ENCODE measurements at regions not wholly inside any gene's neighbourhood (a gene's known extent, or its start where the extent isn't known, plus 50 kb on each side); places are given as distances from the start of the nearest gene placed in this dataset.
"Not testable (repeated sequence)": the region's sequence is repeated elsewhere in the genome, so short reads cannot be mapped to it uniquely, and the experiment has no call there.

DNA sequence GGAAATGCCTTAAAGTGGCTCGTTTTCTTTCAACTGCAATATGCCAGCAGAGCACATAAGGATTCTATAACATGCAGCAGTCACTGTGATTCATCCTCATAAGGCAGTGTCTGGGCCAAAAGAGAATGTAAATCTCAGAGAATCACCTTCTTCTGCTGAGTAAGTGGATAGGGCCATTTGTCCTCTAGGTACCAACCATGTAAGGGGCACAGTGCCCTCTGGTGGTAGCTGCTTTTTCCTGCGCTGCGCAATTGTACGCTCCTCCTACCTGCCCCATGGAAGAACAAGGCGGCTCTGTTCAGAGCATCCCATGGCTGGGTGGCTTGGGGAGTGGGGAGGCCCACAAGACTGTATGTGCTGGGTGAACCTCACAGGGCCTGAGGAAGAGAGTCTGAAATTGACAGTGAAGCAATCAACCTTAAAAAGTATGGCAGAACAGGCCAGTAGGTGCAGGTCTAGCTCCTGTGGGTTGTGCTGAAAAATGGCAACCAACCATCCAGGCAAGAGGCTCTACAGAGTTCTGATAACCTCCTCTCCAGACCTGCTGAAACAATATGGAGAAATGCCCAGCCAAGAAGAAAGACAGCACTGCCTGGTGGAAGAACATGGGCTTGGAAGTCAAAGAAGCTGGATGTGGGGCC lies 78.6 kb upstream of the C10orf90 start:
- Mint-ChIP-seq H3K27me3 (no peaks in the 10 kb centered on the region), H3K4me1 (no peaks in the 10 kb centered on the region), H3K27ac (no peak overlapping the region), H3K36me3 (no peaks in the 10 kb centered on the region), H3K4me3 (no peak overlapping the region), H3K9me3 (peaks cover 0 to 5% (median 2%) of the 10 kb centered on the region in 9 donors)
- ATAC-seq: no peak
- POLR2A ChIA-PET: no interaction called here
- DNase-seq: peak in 2 of 10 donors; percentile 11 to 16

DNA sequence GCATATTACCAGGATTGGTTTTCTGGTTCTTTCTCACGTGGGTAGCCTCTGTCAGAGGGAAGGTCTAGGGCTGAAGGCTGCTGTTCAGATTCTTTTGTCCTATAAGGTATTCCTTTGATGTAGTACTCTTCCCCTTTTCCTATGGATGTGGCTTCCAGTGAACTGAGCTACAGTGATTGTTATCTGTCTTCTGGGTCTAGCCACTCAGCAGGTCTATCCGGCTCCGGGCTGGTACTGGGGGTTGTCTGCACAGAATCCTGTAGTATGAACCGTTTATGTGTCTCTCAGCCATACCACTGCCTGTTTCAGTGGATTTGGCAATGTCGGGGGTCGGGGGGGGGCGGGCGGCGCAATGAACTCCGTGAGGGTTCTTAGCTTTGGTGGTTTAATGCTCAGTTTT lies 84.5 kb upstream of the C10orf90 start:
- POLR2A ChIA-PET: no interaction called here
- ATAC-seq (no peak), DNase-seq (no peak)
- H3K27me3 Mint-ChIP-seq: peaks cover 0 to 25% (median 3%) of the 10 kb centered on the region in 5 donors
- H3K27ac Mint-ChIP-seq: no peak overlapping the region
- H3K9me3 Mint-ChIP-seq: peaks cover 0 to 9% (median 4%) of the 10 kb centered on the region in 9 donors
- no peak overlapping the region for H3K4me3 Mint-ChIP-seq
- H3K36me3 Mint-ChIP-seq: no peaks in the 10 kb centered on the region
- no peaks in the 10 kb centered on the region for H3K4me1 Mint-ChIP-seq

DNA sequence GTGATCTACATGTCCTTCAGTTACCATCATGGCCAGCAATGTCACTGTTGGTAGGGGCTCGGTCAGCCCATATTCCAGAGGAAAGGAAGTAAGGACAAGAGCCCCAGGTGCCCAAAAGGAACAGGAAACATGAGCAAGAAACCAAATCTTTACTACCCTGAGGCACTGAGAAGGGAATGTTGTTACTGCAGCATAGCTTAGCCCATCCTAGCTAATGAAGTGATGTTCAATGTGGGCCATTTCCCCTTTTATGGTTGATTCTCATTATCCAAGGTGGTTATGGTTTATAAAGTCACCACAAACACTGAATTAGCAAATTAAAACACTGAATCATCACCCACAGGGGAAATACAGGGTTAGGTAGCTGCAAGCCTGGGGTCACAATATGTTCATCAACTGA lies 88.4 kb upstream of the C10orf90 start:
- Mint-ChIP-seq H3K36me3 (no peaks in the 10 kb centered on the region), H3K9me3 (peaks cover 0 to 16% (median 8%) of the 10 kb centered on the region in 9 donors), H3K27ac (no peak overlapping the region), H3K27me3 (peaks cover 0 to 25% (median 3%) of the 10 kb centered on the region in 5 donors), H3K4me1 (no peaks in the 10 kb centered on the region), H3K4me3 (no peak overlapping the region)
- POLR2A ChIA-PET: no interaction called here
- no peak for ATAC-seq
- no peak for DNase-seq

DNA sequence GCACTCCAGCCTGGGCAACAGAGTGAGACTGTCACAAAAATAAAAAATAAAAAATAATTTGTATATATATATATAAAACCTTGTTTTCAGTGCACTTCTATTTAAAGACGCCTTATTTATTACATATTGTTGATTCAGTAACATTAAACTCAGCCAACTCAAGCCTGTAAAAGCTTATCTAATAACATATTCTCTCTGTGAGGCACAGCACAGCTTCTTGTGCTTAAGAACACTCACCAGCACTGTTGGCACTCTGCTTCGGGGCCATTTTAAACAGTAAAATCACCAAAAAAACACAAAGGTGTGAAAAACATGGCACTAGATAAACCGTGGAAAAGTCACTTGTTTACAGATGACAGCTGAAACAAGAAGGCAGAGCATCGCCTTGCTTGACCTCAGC lies 89.0 kb upstream of the C10orf90 start:
- H3K36me3 Mint-ChIP-seq: no peaks in the 10 kb centered on the region

DNA sequence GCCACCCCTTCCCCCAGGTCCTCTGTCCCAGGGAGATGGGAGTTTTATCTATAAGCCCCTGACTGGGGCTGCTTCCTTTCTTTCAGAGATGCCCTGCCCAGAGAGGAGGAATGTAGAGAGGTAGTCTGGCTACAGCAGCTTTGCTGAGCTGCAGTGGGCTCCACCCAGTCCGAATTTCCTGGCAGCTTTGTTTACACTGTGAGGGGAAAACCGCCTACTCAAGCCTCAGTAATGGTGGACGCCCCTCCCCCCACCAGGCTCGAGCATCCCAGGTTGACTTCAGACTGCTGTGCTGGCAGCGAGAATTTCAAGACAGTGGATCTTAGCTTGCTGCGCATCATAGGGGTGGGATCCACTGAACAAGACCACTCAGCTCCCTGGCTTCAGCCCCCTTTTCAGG lies 96.2 kb upstream of the C10orf90 start:
- H3K4me3 Mint-ChIP-seq, DNase-seq, ATAC-seq, H3K4me1 Mint-ChIP-seq, H3K27ac Mint-ChIP-seq, POLR2A ChIA-PET, H3K36me3 Mint-ChIP-seq: not testable (repeated sequence)
- Mint-ChIP-seq H3K9me3 (peaks cover 0 to 24% (median 5%) of the 10 kb centered on the region in 9 donors), H3K27me3 (peaks cover 0 to 19% (median 3%) of the 10 kb centered on the region in 5 donors)

More for the DNA sequence above, 89.0 kb upstream of the C10orf90 start:
- Mint-ChIP-seq H3K27me3 (peaks cover 0 to 25% (median 3%) of the 10 kb centered on the region in 5 donors), H3K4me1 (no peaks in the 10 kb centered on the region), H3K9me3 (peaks cover 0 to 21% (median 8%) of the 10 kb centered on the region in 9 donors), H3K27ac (no peak overlapping the region), H3K4me3 (no peak overlapping the region)
- DNase-seq (no peak), ATAC-seq (no peak)
- POLR2A ChIA-PET: no interaction called here

DNA sequence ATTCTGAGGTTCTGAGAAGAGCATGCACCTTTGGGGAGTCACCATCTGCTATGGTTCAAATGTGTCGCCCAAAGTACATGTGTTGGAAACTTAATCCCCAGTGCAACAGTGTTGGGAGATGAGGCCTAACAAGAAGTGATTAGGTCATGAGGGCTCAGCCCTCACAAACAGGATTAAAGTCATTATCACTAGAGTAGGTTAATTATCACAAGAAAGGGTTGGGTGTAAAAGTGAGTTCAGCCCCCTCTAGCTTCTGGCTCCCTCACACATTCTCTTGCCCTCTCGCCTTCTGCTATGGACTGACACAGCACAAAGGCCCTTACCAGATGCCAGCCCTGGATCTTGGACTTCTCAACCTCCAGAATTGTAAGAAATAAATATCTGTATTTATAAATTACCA lies 100.3 kb upstream of the C10orf90 start:
- no peak for ATAC-seq
- H3K27ac Mint-ChIP-seq: no peak overlapping the region
- H3K36me3 Mint-ChIP-seq: no peaks in the 10 kb centered on the region

DNA sequence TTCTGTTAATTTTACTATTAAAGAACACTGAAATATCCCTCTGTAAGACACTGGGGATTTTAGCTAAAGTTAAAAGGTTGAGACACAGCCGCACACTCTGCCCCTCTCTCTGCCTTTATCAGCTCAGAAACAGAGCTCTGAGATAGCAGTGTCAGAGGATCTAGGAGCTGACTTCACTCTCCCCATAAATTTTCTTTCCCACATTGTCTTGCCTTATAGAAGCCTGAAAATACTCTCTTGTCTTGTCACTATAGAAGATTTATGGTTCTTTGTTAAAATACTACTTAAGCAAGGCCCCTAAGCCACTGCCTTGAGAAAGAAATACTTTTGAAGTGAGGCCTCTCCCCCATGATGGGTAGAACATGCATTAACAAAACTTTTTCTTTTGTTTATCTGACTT lies 105.7 kb upstream of the C10orf90 start:
- H3K27me3 Mint-ChIP-seq: peaks cover 0 to 10% (median 0%) of the 10 kb centered on the region in 5 donors
- POLR2A ChIA-PET: no interaction called here
- no peaks in the 10 kb centered on the region for H3K4me1 Mint-ChIP-seq
- ATAC-seq (no peak), DNase-seq (no peak)
- no peak overlapping the region for H3K4me3 Mint-ChIP-seq
- peaks cover 0 to 6% (median 0%) of the 10 kb centered on the region in 9 donors for H3K9me3 Mint-ChIP-seq
- no peak overlapping the region for H3K27ac Mint-ChIP-seq
- H3K36me3 Mint-ChIP-seq: no peaks in the 10 kb centered on the region

More for the DNA sequence above, 100.3 kb upstream of the C10orf90 start:
- no peak overlapping the region for H3K4me3 Mint-ChIP-seq
- no peak for DNase-seq
- no peaks in the 10 kb centered on the region for H3K4me1 Mint-ChIP-seq
- POLR2A ChIA-PET: no interaction called here
- H3K9me3 Mint-ChIP-seq: peaks cover 0 to 10% (median 2%) of the 10 kb centered on the region in 9 donors
- peaks cover 0 to 24% (median 4%) of the 10 kb centered on the region in 5 donors for H3K27me3 Mint-ChIP-seq

DNA sequence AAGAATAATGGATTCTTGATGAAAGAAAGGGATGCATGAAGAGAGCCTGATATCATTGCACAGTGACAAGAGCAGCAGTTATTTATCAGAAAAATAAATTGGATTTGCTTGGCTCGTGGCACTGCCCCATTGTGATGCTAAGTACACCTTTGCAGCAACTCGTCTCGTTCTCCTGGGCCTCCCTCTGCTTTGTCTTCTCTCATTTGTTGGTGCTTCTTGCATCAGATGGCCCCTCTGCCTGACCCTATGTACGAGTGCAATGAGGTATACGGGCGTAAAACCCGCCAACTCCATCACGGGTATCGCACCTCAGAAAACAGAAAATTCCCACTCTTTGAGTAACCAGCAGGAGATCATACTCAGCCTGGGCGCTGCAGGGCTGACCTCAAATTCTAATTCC lies 107.2 kb upstream of the C10orf90 start:
- Mint-ChIP-seq H3K27me3 (peaks cover 0 to 6% (median 0%) of the 10 kb centered on the region in 5 donors), H3K27ac (no peak overlapping the region), H3K4me3 (no peak overlapping the region), H3K9me3 (peaks cover 0 to 6% (median 0%) of the 10 kb centered on the region in 9 donors), H3K4me1 (no peaks in the 10 kb centered on the region), H3K36me3 (no peaks in the 10 kb centered on the region)
- POLR2A ChIA-PET: no interaction called here
- ATAC-seq (no peak), DNase-seq (no peak)

DNA sequence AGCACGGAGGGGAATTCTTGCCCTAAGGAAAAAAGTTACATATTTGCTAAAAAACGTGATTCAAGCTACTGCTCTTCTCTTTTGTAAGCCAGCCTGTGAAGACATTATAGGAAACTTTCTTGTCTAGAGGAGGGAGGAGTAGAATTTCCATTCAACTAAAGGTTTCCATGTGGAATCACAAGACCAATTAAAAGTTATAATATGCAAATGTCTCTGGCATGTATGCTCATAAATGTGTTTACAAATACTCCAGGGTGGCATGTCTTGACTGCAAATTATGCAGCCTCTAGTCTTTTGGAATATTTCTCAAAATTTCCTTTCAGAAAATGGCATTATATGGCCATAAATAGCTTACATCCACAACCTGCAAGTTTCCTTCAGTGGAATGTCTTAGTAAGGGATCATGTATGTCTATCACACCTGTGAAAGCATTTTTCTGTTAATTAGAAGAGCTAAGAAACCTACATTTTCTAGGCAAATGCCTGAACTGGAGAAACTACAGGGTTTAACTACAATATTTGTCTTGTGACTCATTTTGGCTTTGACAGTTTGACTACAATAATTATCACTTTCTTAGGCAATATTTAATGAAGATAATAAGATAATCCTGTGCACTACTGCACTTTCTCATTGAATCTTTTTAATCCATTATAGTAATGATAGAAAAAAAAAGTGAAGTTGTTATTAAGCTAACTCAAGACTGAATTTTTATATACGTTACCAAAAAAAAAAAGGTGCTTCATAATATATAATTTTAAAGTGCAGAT lies 111.1 kb upstream of the C10orf90 start:
- POLR2A ChIA-PET: no interaction called here
- peaks cover 0 to 5% (median 0%) of the 10 kb centered on the region in 9 donors for H3K9me3 Mint-ChIP-seq
- no peak for ATAC-seq

DNA sequence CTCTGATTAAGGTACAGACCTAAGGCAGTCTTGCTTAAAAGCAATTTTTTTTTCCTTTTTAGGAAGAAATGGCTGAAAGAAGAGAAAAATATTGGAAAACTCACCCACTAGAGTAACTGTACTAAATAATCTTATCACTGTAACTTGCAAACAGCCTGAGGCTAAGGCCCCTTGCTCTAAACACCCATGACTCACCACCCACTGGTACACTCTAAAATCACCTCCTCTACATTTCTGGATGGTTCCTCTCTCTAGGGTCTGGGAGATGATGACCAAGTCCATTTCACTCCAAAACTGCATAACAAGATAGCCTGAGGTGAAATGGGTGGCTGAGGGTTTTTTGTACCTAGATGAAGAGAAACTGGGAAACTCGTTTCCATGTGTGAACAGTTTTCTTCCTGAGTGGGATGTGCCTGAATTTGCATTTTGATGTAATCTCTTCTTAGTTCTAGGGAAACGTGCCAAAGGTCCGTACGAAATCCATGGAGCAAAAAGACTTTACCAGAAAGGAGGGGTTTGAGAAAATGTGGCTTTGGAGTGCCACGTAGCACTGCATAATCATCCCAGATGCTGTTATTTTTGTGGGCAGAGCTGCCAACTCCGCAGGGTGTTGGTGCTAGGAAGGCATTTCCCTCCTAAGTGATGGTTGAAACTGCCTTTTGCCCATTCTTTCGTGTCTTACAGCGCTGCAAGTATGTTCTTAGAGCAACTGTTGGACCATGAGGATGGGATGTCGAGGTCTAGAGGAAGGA lies 113.5 kb upstream of the C10orf90 start:
- Mint-ChIP-seq H3K4me3 (no peak overlapping the region), H3K4me1 (no peaks in the 10 kb centered on the region), H3K36me3 (no peaks in the 10 kb centered on the region), H3K9me3 (peaks cover 0 to 2% (median 0%) of the 10 kb centered on the region in 9 donors), H3K27ac (no peak overlapping the region), H3K27me3 (peaks cover 0 to 6% (median 2%) of the 10 kb centered on the region in 5 donors)
- POLR2A ChIA-PET: no interaction called here
- no peak for ATAC-seq
- DNase-seq: no peak

More for the DNA sequence above, 111.1 kb upstream of the C10orf90 start:
- DNase-seq: no peak
- H3K27ac Mint-ChIP-seq: no peak overlapping the region
- no peak overlapping the region for H3K4me3 Mint-ChIP-seq
- H3K36me3 Mint-ChIP-seq: no peaks in the 10 kb centered on the region
- no peaks in the 10 kb centered on the region for H3K4me1 Mint-ChIP-seq
- H3K27me3 Mint-ChIP-seq: peaks cover 0 to 4% (median 2%) of the 10 kb centered on the region in 5 donors

DNA sequence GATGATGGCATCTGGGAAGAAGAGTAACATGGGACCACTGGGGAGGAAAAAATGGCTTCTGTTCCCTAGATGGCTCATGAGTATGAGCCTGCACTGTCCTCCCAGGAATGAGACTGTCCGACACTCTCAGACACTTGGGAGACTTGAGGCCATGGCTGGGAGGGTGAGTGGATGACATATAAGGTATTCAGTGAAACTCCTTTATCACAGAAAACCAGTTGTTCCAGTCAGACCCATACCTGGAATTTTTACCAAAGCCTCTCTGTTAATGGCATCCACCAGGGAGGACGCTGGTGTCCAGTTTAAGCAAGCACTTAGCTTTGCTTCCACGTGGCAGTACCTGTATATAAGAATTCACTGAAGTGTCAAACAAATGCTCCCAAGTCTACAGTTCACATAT lies 116.7 kb upstream of the C10orf90 start:
- POLR2A ChIA-PET: no interaction called here
- no peak overlapping the region for H3K4me3 Mint-ChIP-seq
- no peak for ATAC-seq
- no peak for DNase-seq
- H3K27ac Mint-ChIP-seq: no peak overlapping the region
- H3K4me1 Mint-ChIP-seq: no peaks in the 10 kb centered on the region
- H3K27me3 Mint-ChIP-seq: peaks cover 0 to 7% (median 4%) of the 10 kb centered on the region in 5 donors
- peaks cover 0 to 5% (median 0%) of the 10 kb centered on the region in 9 donors for H3K9me3 Mint-ChIP-seq
- H3K36me3 Mint-ChIP-seq: no peaks in the 10 kb centered on the region

DNA sequence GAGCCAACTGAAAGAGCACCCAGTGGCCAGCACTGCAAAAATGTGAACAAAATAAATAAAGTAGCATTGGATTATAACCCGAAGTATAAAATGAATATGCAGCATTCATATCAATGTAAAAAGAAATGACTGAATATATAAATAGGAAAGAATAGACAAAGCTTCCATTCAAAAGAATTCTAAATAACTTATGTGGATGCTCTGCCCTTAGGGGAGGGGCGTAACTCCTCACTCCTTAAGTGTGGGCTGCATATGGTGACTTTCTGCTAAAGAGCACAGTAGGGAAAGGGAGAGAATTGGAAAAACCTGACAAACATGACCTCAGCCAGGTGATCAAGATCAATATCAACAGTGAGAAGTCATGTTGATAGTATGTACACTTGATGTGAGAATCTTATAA lies 109.9 kb upstream of the DOCK1 start:
- no peak overlapping the region for H3K4me3 Mint-ChIP-seq
- no peaks in the 10 kb centered on the region for H3K27me3 Mint-ChIP-seq
- no peaks in the 10 kb centered on the region for H3K4me1 Mint-ChIP-seq
- no peak overlapping the region for H3K27ac Mint-ChIP-seq
- ATAC-seq (no peak), DNase-seq (no peak)
- POLR2A ChIA-PET: no interaction called here
- H3K9me3 Mint-ChIP-seq: peaks cover 4 to 36% (median 13%) of the 10 kb centered on the region in 9 donors
- H3K36me3 Mint-ChIP-seq: no peaks in the 10 kb centered on the region

DNA sequence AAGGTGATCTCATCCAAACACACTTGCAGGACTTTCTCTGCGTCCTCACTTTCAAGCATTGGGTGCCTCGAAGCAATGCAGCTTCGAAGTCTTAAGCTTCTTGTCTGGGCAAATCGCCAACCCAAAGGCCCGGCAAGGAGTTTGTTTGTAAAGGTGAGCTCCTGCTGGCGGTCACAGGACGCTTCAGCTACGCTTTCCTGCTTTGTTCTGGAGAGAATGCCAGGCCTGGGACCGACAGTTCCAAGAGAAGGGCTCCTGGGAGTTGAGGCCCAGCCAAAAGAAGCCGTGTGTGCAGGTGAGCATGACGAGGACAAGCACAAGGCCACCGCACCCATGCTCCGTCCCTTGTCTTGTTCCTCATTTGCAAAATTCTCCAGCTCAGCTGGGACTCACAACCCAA lies 106.6 kb upstream of the DOCK1 start:
- Mint-ChIP-seq H3K36me3 (no peaks in the 10 kb centered on the region), H3K4me3 (no peak overlapping the region), H3K9me3 (peaks cover 3 to 25% (median 7%) of the 10 kb centered on the region in 9 donors), H3K27ac (no peak overlapping the region), H3K27me3 (no peaks in the 10 kb centered on the region), H3K4me1 (no peaks in the 10 kb centered on the region)
- DNase-seq: no peak
- POLR2A ChIA-PET: no interaction called here
- no peak for ATAC-seq

All from naive thymus-derived CD8-positive, alpha-beta T cell (primary cell).